Suppressor macrophage treated with lipopolysaccharide for 1 hour (primary cell): ENCODE measurements at regions not wholly inside any gene's neighbourhood (a gene's known extent, or its start where the extent isn't known, plus 50 kb on each side); places are given as distances from the start of the nearest gene placed in this dataset.

Source experiments
- DNase-seq, 3 donors: peaks; one replicate each; pipeline ENCODE4 v3.0.0-alpha.2; 2020 to 2022

DNA sequence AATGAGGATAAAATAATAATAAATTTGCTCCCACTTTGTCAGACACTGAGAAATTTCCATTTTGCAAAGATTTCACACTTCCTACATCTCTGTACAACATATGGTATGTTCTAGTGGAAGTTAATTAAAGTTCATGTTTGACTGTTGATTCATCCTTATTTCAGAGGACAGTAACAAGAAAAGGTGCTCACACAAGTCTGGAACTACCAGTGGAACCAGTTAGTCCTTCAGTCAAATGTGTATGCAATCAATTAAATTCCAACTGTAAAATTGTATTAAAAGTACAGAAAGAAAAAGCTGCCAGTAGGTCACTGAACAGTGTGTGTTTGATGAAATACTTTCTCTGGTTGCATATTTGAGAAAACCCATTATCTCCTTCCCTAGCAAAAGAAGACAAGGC lies 496.0 kb upstream of the PKN2 start:
- DNase-seq, result no peak

DNA sequence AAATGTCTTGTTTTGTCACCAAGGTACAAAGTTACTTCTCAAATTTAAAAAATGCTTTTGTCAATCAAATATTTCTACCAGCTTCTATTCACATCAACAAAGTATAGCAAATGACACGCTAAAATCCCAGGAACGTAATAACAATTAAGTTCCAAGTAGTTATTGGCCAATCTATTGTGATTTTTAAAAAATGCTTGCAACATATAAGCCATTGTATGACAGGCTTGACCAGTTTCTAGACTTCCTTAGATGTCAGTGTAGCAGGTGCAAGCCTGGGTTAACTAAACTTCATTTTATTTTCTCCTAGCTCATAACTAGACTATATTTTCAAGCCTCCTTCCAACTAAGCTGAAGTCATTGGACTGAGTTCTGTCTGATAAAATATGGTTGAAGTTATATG lies 494.5 kb upstream of the PKN2 start:
- DNase-seq, result no peak

- peak in 2 of 3 donors; percentile 3 to 22 for DNase-seq
Observed at GRCh38 chr1:88191917-88192316, 492.2 kb upstream of the PKN2 start.

- DNase-seq, result no peak
Observed at GRCh38 chr1:88194542-88194941, 489.5 kb upstream of the PKN2 start.

- DNase-seq, result no peak
Observed at GRCh38 chr1:88200545-88200944, 483.5 kb upstream of the PKN2 start.

- DNase-seq, result no peak
Observed at GRCh38 chr1:88204111-88204510, 480.0 kb upstream of the PKN2 start.

- DNase-seq, result no peak
Observed at GRCh38 chr1:88204612-88205167, 479.4 kb upstream of the PKN2 start.

- DNase-seq, result no peak
Observed at GRCh38 chr1:88208389-88208788, 475.7 kb upstream of the PKN2 start.

GRCh38 chr1:88210103-88210787 lies 473.8 kb upstream of the PKN2 start:
- DNase-seq, result no peak

DNA sequence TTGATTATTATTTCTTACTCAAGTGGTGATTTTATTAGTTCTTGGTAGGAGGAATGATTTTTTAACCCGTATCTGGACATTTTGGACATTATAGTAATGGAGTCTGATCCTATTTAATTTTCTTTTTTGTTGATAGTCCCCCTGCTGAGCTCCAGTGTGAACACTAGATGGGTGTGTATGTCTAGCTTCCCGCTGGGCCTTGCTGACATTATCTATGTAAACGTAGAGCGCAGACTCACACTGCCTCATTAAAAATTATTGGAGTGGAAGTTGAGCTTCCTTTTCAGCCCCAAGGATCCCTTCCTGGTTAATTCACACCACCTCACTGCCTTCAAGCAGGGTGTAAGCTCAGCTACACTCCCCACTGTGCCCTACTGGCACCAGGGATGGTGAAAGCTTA lies 467.6 kb upstream of the PKN2 start:
- no peak for DNase-seq

DNA sequence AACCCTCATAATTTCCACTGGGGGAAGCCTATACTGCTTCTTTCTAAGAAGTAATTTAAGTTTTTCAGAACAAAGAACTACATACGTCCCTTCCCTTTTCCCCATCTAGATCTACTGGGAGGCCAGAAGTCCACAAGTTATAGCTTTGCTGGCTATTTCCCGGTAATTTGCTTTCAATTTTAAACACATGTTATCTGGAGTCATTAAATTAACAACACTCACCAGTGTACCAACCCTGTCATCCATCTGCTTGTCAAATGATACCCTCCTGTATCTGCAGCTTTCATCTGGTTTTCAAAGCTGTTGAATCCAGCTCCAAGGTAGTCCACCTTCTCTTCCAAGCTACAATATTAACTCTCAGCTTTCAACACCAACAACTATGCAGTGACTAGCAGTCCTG lies 466.7 kb upstream of the PKN2 start:
- no peak for DNase-seq

DNA sequence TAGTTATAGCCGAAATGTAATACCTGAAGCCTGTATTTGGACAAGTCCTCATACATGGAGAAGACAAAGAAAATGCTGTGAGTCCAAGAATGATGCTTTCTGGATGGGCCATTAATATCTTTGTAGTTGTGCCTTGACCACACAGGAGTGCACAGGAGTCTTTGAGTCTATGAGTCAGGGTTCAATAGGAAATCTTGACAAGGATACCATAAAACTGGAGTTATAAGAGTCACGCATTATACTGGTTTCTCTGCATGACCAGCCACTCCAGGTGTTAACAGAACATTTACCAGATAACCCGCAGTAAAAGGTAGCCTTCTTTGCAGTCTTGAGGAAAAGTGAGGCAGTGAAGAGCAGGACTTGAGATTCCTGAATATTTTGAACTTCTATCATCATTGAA lies 464.6 kb upstream of the PKN2 start:
- no peak for DNase-seq

DNA sequence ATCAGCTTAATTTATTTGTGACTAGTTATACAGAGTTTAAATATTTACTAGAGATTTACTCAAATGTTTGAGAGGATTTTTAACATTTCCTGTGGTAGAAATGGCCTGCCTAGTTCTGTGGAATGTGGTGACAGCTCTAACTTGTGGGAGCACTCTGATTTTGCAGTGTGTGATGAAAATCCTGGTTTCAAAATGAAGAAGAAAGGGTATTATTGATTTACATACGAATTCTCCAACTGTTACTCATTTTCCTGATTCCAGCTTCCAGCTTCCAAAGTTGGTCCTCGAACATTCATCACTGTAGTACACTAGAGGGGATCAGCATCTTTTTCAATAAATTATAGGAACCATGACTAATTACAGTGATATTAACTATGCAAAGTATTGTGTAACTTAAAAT lies 462.7 kb upstream of the PKN2 start:
- DNase-seq, result no peak

DNA sequence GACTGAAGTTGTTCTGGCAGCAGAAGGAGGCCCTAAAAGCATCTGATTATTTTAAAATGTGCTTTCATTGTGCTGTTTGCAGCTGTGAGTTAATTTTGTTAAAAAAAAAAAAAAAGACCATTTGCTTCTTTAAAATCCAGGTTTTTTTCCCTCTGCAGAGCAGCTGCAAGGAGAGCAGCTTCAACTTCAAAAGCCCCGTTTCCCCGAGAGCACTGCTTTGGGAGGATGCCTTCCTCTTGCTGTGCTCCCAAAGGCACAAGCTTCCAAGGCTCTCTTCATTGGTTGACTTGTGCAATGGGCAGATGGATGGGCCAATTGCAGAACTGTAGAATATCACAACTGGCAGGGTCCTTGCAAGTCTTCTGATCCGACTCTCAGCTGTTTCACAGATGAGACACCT lies 459.2 kb upstream of the PKN2 start:
- no peak for DNase-seq

DNA sequence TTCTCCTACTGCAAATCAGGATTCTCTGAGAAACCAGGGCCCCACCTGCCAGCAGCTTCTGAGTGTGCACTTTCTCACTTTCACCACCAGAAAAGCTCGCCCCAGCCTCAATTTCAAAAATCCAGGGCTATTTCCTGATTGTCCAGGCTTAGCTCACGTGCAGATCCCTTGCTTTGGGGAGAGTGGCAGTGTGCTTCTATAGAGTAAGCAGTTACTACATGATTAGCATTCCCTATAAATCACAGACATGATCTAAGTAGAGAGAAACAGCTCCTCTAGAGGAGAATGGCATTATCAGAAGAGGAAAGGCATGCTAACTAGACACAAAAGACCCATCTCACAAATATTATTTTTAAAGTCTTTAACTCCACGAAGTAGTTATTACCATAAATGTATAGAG lies 456.0 kb upstream of the PKN2 start:
- no peak for DNase-seq

DNA sequence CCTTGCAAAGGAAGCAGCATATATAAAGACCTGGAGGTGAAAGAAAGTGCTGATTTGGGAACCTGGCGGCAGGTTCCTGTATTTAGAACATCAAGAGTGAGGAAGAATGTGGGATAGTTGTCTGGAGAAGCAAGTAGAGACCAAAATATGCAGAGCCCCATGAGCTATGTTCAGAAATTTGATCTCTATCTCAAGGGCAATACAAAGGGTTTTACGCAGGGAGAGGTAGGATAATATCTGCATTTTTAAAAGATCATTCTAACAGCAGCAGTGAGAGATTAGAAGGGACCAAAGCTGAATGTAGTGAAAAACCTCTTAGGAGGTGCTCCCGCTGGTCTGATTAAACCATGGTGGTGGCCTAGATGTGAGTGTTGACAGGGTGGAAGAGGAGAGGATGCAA lies 453.9 kb upstream of the PKN2 start:
- no peak for DNase-seq

DNA sequence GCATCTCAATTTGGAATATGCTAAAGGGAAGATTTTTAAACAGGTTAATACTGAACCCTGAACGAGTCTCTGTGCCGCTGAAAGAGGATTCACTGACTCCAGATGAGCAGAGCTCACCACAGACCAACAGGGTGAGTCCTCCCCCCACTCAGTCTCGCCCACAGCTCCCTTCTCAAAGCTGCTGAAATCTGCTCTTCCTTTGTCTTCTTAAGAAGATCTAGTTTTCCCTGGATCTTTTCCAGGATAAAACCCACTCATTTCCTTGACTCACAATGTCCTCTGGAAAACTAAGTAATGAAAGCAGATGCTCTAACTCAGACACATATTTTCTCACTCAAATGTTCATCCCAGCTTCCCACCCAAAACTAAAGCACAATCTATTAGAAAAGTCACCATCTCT lies 447.0 kb upstream of the PKN2 start:
- DNase-seq, result no peak

- DNase-seq, result no peak
Observed at GRCh38 chr1:88239205-88239604, 444.9 kb upstream of the PKN2 start.

DNA sequence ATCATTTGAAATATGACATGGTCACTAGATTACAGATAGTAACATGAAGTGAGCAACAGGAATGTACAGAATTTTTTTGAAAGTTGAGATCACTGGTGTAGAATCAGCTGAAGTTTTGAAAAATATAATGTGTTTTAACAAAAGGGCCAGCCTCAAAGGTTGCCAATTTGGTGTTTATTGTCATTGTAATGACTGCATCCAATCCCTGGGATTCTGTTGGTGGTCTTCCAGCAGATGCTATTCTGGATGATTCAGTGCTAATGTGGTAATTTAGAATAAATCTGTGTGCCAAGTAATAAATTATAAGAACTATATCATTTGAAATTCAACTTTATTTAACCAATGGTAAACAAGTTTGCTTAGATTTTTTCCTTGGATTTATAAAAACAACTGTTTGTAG lies 436.4 kb upstream of the PKN2 start:
- DNase-seq, result no peak

- DNase-seq, result no peak
Observed at GRCh38 chr1:88250915-88251314, 433.2 kb upstream of the PKN2 start.

- no peak for DNase-seq
Observed at GRCh38 chr1:88252745-88253144, 431.3 kb upstream of the PKN2 start.

- DNase-seq, result no peak
Observed at GRCh38 chr1:88265606-88266005, 418.5 kb upstream of the PKN2 start.

GRCh38 chr1:88266051-88266450 lies 418.0 kb upstream of the PKN2 start:
- DNase-seq, result no peak

DNA sequence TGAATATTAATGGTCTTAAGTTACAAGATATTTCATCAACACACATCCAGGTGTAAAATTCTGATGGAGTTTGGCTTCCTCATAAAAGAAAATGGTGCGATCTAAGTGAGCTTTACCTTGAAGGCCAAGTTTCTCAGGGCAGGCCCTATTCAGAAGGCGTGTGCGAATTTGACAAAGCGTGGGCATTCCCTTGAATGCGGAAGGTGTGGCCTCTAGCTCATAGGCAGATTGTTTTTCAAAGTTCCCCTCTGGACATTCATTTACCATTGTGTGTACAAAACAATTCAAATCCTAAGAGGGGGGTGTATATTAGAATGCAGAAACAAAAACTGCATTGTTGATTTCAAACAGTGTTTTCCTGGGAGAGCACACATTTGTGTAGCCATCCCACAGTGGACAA lies 411.9 kb upstream of the PKN2 start:
- no peak for DNase-seq

GRCh38 chr1:88274431-88274830 lies 409.6 kb upstream of the PKN2 start:
- DNase-seq, result no peak
